WTC11 (cell line): ENCODE measurements at regions not wholly inside any gene's neighbourhood (a gene's known extent, or its start where the extent isn't known, plus 50 kb on each side); places are given as distances from the start of the nearest gene placed in this dataset.

Experiments used
- ATAC-seq: fragments of 200-7000 bp; cut with Tn5 transposase; 2 replicates; pipeline ENCODE4 v1.10.0; 2021; ENCODE audit warnings: mild to moderate bottlenecking, moderate library complexity
- CTCF ChIA-PET: fragments of 300-600 bp; sonication (Branson Sonifier 250); formaldehyde crosslinking; loops from one replicate; lab custom pipeline; 2021; ENCODE audit warnings: antibody characterized with exemption; lab: Charles Lee
- POLR2A ChIA-PET: fragments of 350-600 bp; sonication (Branson Sonifier 250); formaldehyde crosslinking; loops from one replicate; lab custom pipeline; 2021; ENCODE audit warnings: antibody characterized with exemption; lab: Charles Lee
- DNase-seq: peaks from one replicate; pipeline ENCODE4 v3.0.0; 2021; ENCODE audit warnings: low spot score
- H3K27ac Mint-ChIP-seq: 2 replicates; pipeline ENCODE4 v1.8.0; 2021; ENCODE audit warnings: mixed read lengths
- H3K27me3 Mint-ChIP-seq: 2 replicates; pipeline ENCODE4 v1.8.0; 2021; ENCODE audit warnings: low read depth, mild to moderate bottlenecking, moderate library complexity, mixed read lengths
- H3K36me3 Mint-ChIP-seq: 2 replicates; pipeline ENCODE4 v1.8.0; 2021; ENCODE audit warnings: mixed read lengths
- H3K4me1 Mint-ChIP-seq: 2 replicates; pipeline ENCODE4 v1.8.0; 2022; ENCODE audit warnings: mixed read lengths
- H3K4me3 Mint-ChIP-seq: 2 replicates; pipeline ENCODE4 v1.8.0; 2021; ENCODE audit warnings: mild to moderate bottlenecking, moderate library complexity, mixed read lengths
- H3K9me3 Mint-ChIP-seq: 2 replicates; pipeline ENCODE4 v1.8.0; 2021; ENCODE audit warnings: mixed read lengths
- ATF6 ChIP-seq: sonication (generic); formaldehyde crosslinking; IDR thresholded peaks from 2 replicates; pipeline ENCODE4 v1.8.1; 2023; ENCODE audit warnings: mild to moderate bottlenecking, missing genetic modification reagents
- CDX4 ChIP-seq: fragments of 250-450 bp; sonication (Bioruptor Pico); IDR thresholded peaks from 2 replicates; pipeline ENCODE4 v1.9.0; 2021; ENCODE audit warnings: moderate library complexity, mild to moderate bottlenecking, inconsistent platforms, borderline replicate concordance
- E2F1 ChIP-seq: sonication (generic); formaldehyde crosslinking; IDR thresholded peaks from 2 replicates; pipeline ENCODE4 v1.8.0; 2022; ENCODE audit warnings: mild to moderate bottlenecking, missing genetic modification reagents
- ESRRA ChIP-seq: sonication (generic); formaldehyde crosslinking; IDR thresholded peaks from 2 replicates; pipeline ENCODE4 v1.8.1; 2022; ENCODE audit warnings: mild to moderate bottlenecking, missing genetic modification reagents, borderline replicate concordance
- ETV6 ChIP-seq: sonication (generic); formaldehyde crosslinking; IDR thresholded peaks from 2 replicates; pipeline ENCODE4 v1.8.1; 2022; ENCODE audit warnings: mild to moderate bottlenecking, missing genetic modification reagents
- GABPB1 ChIP-seq: sonication (generic); formaldehyde crosslinking; IDR thresholded peaks from 2 replicates; pipeline ENCODE4 v1.8.1; 2023; ENCODE audit warnings: mild to moderate bottlenecking, missing genetic modification reagents
- GRHL2 ChIP-seq: fragments of 250-450 bp; sonication (Bioruptor Pico); IDR thresholded peaks from 2 replicates; pipeline ENCODE4 v1.8.0; 2022; ENCODE audit warnings: mild to moderate bottlenecking, moderate library complexity; ENCODE audit not compliant: insufficient replicate concordance, severe bottlenecking
- JUN ChIP-seq: sonication (generic); formaldehyde crosslinking; IDR thresholded peaks from 2 replicates; pipeline ENCODE4 v1.8.0; 2023; ENCODE audit warnings: mild to moderate bottlenecking, missing genetic modification reagents
- MLX ChIP-seq: sonication (generic); formaldehyde crosslinking; IDR thresholded peaks from 2 replicates; pipeline ENCODE4 v1.8.1; 2023; ENCODE audit warnings: mild to moderate bottlenecking, missing genetic modification reagents, moderate library complexity
- MYBL2 ChIP-seq: sonication (generic); formaldehyde crosslinking; IDR thresholded peaks from 2 replicates; pipeline ENCODE4 v1.8.1; 2023; ENCODE audit warnings: mild to moderate bottlenecking, moderate library complexity, missing genetic modification reagents
- OVOL2 ChIP-seq: fragments of 250-450 bp; sonication (Bioruptor Pico); IDR thresholded peaks from 2 replicates; pipeline ENCODE4 v1.9.0; 2021; ENCODE audit warnings: mild to moderate bottlenecking, borderline replicate concordance
- SMAD3 ChIP-seq: sonication (generic); formaldehyde crosslinking; IDR thresholded peaks from 2 replicates; pipeline ENCODE4 v1.8.0; 2022; ENCODE audit warnings: missing genetic modification reagents, mild to moderate bottlenecking, borderline replicate concordance
- SOX15 ChIP-seq: fragments of 250-450 bp; sonication (Bioruptor Pico); IDR thresholded peaks from 2 replicates; pipeline ENCODE4 v1.9.0; 2021; ENCODE audit warnings: mild to moderate bottlenecking
- TCF7 ChIP-seq: sonication (generic); formaldehyde crosslinking; IDR thresholded peaks from 2 replicates; pipeline ENCODE4 v1.8.0; 2022; ENCODE audit warnings: mild to moderate bottlenecking, low read depth, missing genetic modification reagents, moderate library complexity
- TEAD1 ChIP-seq: sonication (generic); formaldehyde crosslinking; IDR thresholded peaks from 2 replicates; pipeline ENCODE4 v1.8.0; 2022; ENCODE audit warnings: mild to moderate bottlenecking, missing genetic modification reagents
- ZBTB21 ChIP-seq: sonication (generic); formaldehyde crosslinking; IDR thresholded peaks from 2 replicates; pipeline ENCODE4 v1.8.1; 2023; ENCODE audit warnings: mild to moderate bottlenecking, missing genetic modification reagents, borderline replicate concordance
- ZNF232 ChIP-seq: sonication (generic); formaldehyde crosslinking; IDR thresholded peaks from 2 replicates; pipeline ENCODE4 v1.8.0; 2022; ENCODE audit warnings: mild to moderate bottlenecking, missing genetic modification reagents
- ZNF396 ChIP-seq: fragments of 250-450 bp; sonication (Bioruptor Pico); IDR thresholded peaks from 2 replicates; pipeline ENCODE4 v1.8.0; 2021; ENCODE audit warnings: mild to moderate bottlenecking, moderate library complexity, borderline replicate concordance
- ZNF423 ChIP-seq: fragments of 250-450 bp; sonication (Bioruptor Pico); IDR thresholded peaks from 2 replicates; pipeline ENCODE4 v2.1.2; 2022; ENCODE audit warnings: mild to moderate bottlenecking, moderate library complexity
- ZNF425 ChIP-seq: fragments of 250-450 bp; sonication (Bioruptor Pico); conservative IDR thresholded peaks from 2 replicates; pipeline ENCODE4 v1.9.0; 2021; ENCODE audit warnings: mild to moderate bottlenecking
- ZNF512 ChIP-seq: sonication (generic); formaldehyde crosslinking; IDR thresholded peaks from 2 replicates; pipeline ENCODE4 v1.8.1; 2022; ENCODE audit warnings: missing genetic modification reagents, borderline replicate concordance
- ZNF532 ChIP-seq: fragments of 250-450 bp; sonication (Bioruptor Pico); IDR thresholded peaks from 2 replicates; pipeline ENCODE4 v1.9.0; 2021; ENCODE audit warnings: mild to moderate bottlenecking, borderline replicate concordance
- ZSCAN18 ChIP-seq: fragments of 250-450 bp; sonication (Bioruptor Pico); IDR thresholded peaks from 2 replicates; pipeline ENCODE4 v2.1.2; 2022; ENCODE audit warnings: mild to moderate bottlenecking, moderate library complexity

GRCh38 chr7:125136341-125136740, 206.7 kb upstream of the POT1 start:
- no peak for DNase-seq
- peaks cover 13% of the 10 kb centered on the region for H3K9me3 Mint-ChIP-seq
- peaks cover 5% of the 10 kb centered on the region; the same call in 1 of the 2 replicates for H3K27me3 Mint-ChIP-seq
- peaks cover 10% of the 10 kb centered on the region for H3K36me3 Mint-ChIP-seq
- peak; percentile 95 for ATAC-seq
- TF ChIP-seq ESRRA (CRISPR knock-in tag): no peak
- no peak for TF ChIP-seq ZBTB21
- no peak for TF ChIP-seq ZNF232
- no peak for TF ChIP-seq JUN (CRISPR knock-in tag)
- TF ChIP-seq TCF7 (CRISPR knock-in tag): no peak
- no peak for TF ChIP-seq OVOL2 (CRISPR knock-in tag)
- TF ChIP-seq ETV6 (CRISPR knock-in tag): no peak
- no peak for TF ChIP-seq ATF6 (CRISPR knock-in tag)
- TF ChIP-seq SMAD3 (CRISPR knock-in tag): no peak
- TF ChIP-seq ZNF423: no peak
- TF ChIP-seq GABPB1 (CRISPR knock-in tag): no peak
- no peak for TF ChIP-seq MLX
- no peak for TF ChIP-seq E2F1
- no peak for TF ChIP-seq ZNF512 (CRISPR knock-in tag)
- TF ChIP-seq TEAD1 (CRISPR knock-in tag): no peak
- no peak for TF ChIP-seq MYBL2
- POLR2A ChIA-PET: no interaction called here
- H3K4me3 Mint-ChIP-seq: no peak overlapping the region
- peaks cover 17% of the 10 kb centered on the region for H3K4me1 Mint-ChIP-seq
- CTCF ChIA-PET: no interaction called here
- H3K27ac Mint-ChIP-seq: peak overlapping the region; percentile 68; the same call in 1 of the 2 replicates

GRCh38 chr7:125130173-125130572, 200.5 kb upstream of the POT1 start:
- Mint-ChIP-seq H3K9me3 (peaks cover under 1% of the 10 kb centered on the region), H3K36me3 (peaks cover under 1% of the 10 kb centered on the region), H3K27me3 (no peaks in the 10 kb centered on the region; the same call in 1 of the 2 replicates), H3K4me1 (peaks cover 11% of the 10 kb centered on the region), H3K4me3 (no peak overlapping the region), H3K27ac (no peak overlapping the region)
- no peak for DNase-seq
- ChIA-PET POLR2A (no interaction called here), CTCF (no interaction called here)
- no peak for ATAC-seq
- no peak for TF ChIP-seq ZNF532 (CRISPR knock-in tag)
- TF ChIP-seq SOX15 (CRISPR knock-in tag): no peak
- TF ChIP-seq ZSCAN18 (CRISPR knock-in tag): no peak
- no peak for TF ChIP-seq GRHL2 (CRISPR knock-in tag)
- TF ChIP-seq CDX4: no peak
- no peak for TF ChIP-seq ZNF396 (CRISPR knock-in tag)
- no peak for TF ChIP-seq ZNF425
